Stimulated activated CD8-positive, alpha-beta memory T cell treated with anti-CD3 and anti-CD28 coated beads, Interleukin-12 subunit alpha, Interleukin-12 subunit beta, amount 100 ng/mL, for 24 hours (primary cell): ENCODE measurements at regions not wholly inside any gene's neighbourhood (a gene's known extent, or its start where the extent isn't known, plus 50 kb on each side); places are given as distances from the start of the nearest gene placed in this dataset.

Experiments
- DNase-seq: peaks from one replicate; pipeline ENCODE4 v3.0.0-alpha.2; 2020; ENCODE audit errors: extremely low read depth

DNA sequence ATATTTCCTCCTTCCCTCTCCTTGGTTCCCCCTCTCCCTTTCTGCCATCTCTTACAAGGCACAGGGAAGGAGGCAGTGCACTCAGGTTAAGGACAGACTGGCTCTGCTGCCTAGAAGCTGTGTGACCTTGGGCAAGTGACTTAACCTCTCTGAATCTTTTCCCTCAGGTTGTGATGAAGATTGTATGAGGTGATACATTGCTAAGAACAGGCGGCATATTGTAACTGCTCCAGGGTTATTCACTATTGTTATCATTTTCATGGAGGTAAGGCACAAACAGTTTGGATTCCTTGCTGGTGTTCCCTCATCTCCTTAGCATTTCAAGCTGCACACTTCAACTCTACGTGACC is 126.6 kb upstream of the CXCR4 start:
- no peak for DNase-seq

DNA sequence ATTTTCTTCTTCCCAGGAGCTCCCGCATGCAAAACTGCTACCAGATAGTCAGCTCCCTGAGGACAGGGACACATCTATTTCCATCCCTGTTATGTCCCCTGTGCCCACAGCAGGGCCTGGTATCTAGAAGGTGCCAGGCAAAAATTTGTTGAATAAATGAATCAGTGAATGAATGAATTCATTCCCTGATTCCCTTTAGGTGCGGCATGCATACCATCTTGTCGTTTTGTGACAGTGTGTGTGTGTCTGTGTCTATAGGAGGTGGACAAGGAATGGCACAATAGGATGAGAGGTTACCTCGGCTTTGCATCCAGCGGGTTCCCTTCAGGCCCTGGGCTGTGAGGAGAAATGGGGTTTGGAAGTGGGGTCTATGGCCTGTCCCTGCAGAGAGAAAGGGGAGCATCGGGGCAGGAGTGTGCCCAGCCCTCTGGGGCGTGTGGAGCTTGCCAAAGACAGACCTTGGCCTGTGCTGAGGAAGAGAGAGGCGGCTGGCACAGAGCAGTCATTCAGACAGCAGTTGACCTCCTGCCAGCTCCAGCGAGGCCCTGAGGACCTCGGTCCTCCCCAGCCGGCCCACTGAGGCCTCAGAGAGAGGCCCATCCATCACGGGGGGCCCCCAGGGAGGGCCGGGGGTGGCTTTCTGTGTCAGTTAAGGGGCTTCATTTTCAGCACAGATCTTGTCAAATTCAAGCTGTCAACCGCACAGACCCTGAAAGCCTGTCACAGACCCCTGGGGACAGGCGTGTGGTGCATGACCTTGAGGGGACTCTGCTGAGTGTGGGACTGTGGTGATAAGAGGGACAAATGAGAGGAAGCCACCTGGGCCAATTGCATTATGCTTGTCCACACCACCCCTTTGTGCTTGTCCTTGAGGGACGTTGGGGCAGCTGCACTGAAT is 125.9 kb upstream of the CXCR4 start:
- no peak for DNase-seq

DNA sequence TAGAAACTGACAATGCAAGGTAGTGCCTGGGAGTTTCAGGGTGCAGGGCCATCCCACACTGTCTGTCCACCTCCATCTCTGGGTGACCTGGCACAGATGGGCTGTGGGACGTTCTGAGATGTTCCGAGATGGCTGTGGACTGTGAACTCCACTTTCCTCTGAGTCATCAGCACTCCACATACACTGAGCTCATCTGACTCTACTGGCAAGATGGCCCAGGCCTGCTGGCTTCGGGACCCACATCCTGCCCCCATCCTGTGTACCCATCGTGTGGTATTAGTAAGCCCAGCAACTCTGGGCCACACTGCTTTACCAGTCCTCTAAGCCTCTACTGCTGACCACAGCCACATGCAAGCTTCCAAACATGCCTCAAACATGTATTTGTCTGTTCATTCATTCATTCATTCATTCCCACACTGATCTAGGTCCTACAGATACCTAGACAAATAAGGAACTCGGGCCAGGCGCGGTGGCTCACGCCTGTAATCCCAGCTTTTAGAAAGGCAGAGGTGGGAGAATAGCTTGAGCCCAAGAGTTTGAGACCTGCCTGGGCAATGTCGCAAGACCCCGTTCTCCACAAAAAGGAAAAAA is 124.8 kb upstream of the CXCR4 start:
- DNase-seq = peak; percentile 25

DNA sequence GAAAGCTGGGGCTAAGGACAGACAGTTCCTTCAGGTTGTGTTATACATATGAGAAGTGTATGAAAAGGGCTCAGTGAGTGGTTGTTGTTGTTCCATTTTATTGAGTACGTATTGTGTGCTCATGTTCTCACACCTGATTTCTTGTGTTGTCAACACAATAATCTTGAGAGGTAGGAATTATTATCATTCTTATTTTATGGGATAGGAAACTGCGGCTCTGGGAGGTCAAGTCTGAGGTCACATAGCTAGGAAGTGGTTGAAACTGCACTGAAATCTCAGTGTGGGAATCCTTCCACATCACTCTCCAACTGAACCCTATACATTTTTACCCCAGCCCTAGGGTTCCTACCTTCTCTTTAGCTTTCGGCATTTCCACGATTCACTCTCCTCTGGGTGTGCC is 124.2 kb upstream of the CXCR4 start:
- no peak for DNase-seq

DNA sequence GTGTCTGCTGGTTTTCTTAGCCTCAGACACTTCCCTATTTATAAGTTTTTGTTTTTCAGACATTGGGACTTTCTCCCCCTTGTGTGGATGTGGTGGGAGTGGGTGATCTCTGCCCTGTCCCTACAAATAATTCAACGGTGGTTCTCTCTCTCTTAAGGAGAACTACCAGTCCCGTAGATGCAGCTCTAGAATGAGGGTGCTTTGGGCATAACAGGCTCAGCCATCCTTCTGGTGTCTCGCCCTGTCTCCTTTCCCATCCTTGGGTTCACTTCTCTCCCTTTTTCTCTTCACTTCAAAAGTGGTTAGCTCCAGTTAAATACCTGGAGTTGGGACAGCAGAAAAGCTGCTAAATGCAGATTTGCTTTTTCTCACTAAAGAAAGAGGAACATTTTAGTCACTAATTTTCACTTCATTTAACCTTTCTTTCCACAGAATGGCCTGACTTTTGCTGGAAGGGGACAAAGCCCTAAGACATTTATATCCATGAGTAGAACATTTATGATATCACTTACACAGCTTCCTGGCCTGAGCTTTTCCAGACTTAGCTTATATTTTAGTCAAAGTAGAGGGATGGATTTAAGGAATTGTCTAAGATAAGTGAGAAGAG is 121.2 kb upstream of the CXCR4 start:
- DNase-seq = no peak

DNA sequence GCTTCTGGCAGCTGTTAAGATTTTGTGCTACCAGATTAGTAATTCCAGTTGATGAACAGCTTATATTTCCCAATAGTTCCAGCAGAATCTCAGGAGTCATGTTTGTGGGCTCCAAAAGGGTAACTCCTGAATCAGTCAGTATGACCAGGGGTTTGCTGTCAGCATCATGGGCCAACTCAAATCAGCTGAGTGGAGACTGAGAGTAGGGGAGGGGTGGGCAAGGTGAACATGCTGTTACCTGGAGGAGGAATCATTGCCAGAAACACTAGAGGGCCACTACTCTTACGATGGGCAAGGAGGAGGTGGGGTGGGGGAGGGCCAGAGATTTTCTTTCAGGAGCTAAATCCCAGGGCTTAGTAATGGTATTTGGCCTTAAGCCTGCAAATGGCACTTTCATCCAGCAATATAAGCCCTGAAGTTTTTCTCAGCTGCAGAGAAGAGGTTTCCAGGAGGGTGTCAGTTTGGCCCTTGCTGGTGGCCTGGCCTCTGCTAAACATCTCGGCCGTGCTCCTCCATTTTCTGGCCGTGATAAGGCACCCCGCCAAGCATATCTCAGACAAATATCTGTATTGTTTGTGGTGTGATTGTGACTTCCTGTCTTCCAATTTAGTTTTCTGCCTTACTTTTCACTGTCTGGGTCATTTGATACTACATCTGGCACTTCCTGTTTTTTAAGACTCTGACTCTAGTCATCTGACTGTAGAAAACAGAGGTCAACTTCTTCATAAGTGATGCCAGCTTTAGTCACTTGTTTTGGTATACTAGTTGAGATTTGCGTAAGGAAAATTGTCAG is 120.5 kb upstream of the CXCR4 start:
- no peak for DNase-seq

DNA sequence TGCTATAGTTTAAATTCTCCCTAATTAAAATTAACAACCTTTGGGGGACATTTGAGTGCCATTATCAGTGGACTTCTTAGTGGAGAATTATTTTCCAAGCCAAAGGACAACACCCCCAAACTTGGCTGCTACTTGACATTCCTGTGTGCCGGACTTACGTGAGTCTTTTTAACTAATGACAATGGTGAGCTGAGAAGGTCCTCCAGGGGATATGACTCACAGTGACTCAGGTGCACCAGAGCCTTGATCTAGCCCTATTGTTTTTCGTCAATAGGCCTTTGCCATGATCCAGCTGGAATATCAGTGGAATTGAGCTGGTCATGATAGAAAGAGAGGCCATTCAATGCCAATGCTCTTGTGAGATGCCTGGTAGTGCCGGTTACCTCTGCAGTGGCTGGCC is 118.1 kb upstream of the CXCR4 start:
- DNase-seq = no peak

DNA sequence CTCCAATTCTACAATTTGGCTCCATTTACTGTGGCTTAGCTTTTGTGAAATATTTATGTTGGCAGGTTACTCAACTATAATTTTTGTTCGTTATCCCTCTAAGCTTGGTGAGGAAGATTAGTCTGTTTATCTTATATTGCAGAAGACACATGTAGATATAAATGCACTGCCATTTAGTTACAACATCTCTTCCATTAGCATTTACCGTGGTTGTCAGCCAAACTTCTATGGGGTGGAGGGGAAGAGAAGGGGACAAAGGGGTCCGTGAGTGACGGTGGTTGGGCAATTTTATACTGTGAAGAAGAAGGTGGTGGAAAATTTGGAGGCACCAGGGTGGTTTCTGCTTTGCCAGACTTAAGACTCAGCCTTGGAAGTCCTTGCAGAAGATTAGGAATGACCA is 117.6 kb upstream of the CXCR4 start:
- no peak for DNase-seq

DNA sequence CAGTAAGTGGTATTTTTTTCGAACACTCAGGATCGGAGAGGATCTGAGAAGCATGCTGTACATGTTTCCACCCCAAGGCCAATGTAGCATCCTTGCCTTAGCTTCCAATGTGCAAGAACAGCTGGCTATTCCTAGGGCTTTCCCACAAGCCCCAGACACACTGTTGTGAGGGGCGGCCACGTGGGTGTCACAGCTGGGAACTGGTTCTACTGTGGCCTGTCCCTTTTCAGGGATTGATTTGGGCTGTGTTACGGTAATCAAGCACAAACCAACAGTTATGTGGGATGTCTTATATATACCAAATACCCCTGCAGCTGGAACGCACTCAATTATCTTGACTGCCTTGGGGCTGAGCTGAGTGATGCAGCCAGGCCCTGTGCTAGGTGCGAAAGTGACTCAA is 116.3 kb upstream of the CXCR4 start:
- no peak for DNase-seq

DNA sequence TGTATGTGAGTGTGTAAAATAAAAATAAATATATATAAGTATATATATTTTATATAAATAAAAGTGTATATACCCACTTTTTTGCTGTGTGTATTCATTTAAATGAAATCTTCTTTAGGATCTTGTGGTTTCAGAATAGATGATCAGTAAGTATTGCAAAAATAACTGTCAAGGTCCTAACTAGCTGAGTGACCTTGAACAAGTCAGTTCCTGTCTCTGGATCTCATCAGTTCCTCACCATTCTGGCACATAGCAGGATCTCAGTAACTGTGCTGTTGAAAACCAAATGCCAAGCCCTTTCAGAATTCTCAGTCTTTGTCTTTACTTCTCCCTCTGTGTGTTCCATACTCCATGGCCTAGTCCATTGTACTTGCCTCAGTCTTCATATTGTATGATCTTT is 115.3 kb upstream of the CXCR4 start:
- no peak for DNase-seq

DNA sequence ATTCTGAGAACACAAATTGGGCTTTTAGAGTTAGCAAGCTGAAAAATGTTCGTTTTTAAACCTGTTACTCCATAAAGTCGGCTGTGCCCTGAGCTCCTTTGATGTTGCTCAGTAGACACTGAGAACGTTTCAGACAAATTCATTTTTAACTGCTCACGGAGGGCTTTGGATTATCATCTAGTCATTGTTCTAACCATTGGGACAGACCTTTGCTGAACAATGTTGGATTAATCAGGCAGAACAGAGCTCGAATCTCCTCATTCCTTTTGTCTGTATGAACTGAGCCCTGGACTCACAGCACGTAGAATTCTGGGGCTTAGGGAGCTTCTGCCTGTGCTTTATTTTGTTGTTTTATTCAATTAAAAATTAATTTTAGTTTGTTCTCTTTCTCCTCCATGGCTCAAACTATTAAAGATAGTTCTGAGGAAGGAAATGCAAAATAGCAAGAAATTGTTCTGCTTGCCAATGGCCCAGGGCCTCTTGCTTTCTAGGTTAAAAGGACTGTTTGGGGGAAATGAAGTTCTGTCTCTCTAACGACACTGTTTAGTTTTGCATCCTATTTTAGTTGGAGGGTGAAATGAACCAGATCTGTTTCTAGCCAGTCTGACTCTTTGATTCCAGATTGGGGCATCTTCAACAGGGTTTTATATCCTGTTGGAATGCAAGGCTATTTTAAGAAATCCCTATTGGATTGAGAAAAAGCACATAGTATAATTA is 114.7 kb upstream of the CXCR4 start:
- no peak for DNase-seq

DNA sequence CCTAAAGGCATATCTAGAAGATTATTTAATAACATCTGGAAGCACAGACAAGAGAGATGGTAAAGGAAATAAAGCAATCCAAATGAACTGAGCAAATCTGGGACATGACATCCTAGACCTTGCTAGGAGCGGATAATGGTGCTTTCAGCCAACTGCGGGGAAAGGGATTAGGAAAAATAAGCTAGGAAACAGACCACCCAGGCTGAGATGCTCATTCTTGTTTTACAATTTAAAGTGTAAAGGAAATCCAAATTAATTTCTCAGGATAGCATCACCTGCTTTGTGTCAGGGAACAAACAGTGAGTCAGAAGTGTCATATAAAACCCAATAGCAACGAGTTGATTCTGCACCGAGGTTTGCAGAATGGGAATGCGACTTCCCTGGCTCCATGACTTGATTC is 112.5 kb upstream of the CXCR4 start:
- DNase-seq = no peak

DNA sequence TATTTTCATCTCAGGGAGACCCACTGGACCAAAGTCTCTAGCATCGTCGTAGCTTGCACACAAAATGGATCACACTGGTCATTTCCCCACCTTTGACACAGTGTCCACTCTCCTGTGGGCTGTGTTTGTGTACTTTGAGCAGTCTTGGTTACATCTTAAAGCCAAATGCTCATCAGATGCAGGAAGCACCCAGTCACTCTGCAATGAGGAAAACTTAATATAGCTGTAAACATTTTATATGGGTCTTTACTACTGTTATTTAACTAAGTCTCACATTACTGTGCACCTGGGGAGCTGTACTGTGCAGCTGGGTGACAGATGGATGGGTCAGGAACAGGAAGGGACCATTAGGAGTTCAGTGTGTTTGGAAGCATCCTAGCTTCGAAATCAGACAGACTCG is 109.0 kb upstream of the CXCR4 start:
- no peak for DNase-seq

DNA sequence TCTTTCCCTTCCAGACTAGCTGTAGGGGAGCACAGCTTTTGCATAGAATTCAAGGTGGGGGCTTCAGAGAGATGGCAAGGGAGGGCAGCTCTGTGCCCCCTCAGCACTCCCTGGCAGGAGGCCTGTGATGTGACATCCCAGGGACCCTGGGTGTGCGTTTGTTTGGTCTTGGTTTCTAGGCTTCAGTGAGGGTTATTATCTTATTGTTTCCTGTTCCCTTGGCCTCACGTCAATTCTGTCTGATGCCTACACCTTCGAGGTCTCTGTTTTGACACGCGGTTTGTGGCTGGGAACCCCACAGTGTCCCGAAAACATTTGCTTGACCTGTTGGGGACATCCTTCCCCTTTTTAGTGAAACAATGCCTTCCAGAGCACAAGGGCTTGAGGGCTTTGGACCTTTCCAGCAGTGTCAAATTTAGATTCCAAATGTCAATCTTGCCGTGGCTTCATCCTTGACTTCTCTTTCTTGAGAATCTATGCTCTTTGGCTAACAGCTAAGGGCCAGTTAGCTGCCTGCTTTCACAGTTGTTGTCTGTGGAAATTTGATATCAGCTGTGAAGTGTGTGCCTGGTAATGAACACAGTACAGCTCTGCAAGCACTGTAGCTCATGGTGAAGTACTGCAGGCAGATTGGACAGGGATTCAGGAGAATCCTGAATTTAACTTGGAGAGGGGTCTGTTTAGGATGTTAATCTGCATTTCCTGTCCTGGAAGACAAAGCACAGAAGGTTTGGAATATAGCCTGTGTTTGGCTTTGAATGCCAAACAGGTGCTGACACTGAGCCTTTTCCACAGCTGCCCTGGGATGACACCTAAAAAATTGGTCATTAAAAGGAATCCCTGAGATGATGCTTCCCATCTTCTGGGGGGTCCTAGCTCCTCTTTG is 108.2 kb upstream of the CXCR4 start:
- no peak for DNase-seq

DNA sequence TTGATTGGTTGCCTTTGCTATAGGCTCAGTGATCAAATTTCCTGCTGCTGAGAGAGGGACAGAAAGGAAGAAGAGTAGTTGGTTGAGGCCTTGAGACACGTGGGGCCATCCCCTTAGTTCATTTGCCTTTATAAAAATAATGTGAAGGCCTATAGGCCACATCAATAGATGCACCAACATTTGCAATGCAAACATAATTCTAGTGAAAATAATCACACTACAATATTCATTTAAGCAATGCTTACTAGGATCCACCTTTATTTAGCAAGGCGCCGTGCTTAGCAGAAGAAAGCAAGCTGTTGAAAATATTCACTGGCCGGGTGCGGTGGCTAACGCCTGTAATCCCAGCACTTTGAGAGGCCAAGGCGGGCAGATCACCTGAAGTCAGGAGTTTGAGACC is 105.3 kb upstream of the CXCR4 start:
- DNase-seq = no peak

DNA sequence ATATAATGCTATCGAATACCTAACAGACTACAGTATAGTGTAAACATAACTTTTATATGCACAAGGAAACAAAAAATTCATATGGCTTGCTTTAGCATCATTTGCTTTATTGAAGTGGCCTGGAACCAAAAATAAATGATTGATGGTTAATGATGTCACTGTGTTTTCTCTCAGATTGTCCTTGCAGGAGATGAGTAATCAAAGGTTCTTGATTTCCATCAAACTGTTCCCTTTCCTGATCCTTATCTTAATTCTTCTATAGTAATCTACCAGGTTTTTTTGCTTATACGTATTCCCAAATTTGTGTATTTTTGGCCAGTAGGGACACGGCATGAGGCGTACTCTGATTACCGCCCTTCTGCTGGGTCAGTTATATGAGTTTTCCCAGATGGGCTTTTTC is 104.9 kb upstream of the CXCR4 start:
- no peak for DNase-seq

DNA sequence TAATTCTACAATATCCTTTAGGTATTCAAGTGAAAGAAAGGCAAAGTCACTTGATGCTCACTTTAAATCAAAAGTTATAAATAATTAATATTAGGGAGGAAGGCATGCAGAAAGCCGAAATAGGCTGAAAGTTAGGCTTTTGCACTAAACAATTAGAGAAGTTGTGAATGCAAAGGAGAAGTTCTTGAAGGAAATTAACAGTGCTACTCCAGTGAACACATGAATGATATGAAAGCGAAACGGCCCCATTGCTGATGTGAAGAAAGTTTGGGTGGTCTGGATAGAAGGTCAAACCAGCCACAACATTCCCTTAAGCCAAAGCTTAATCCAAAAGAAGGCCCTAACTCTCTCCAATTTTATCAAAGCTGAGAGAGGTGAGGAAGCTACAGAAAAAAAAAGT is 103.1 kb upstream of the CXCR4 start:
- DNase-seq = no peak

DNA sequence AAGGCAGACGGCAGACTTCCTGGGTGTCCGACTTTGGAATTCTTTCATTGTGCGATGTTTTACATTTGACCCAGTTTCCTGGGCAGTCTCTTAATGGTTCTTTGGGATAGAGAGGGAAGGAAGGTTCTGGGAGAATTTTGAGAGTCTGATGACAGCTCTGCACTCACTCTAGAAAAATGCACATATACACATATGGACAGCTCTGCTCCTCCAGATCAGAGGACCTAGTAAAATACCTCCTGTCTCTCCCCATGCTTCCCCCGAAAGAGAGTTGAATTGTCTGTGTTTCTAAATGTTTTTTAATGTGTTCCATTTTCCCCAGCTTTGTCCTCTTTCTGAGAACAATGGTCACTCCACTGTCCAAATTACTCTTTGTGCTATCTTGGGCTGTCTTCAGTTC is 102.0 kb upstream of the CXCR4 start:
- no peak for DNase-seq

DNA sequence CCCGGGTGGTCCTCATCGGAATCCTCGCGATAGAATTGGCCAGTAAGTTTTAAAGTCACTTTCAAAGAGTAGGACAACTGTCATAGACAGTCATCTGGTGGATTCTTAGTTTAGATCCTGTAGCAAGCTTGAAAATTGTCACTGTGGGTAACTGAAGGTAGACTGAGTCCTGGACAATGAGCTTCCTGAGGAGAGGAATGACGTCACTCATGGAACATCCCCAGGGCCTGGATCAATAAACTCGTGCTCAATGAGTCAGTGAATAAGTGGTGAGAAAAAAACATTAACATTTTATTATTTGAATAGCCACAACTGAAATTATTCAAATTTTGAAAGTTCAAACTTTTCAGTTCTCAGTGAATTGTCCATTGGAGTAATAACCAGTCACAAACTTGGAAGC is 101.4 kb upstream of the CXCR4 start:
- DNase-seq = no peak

DNA sequence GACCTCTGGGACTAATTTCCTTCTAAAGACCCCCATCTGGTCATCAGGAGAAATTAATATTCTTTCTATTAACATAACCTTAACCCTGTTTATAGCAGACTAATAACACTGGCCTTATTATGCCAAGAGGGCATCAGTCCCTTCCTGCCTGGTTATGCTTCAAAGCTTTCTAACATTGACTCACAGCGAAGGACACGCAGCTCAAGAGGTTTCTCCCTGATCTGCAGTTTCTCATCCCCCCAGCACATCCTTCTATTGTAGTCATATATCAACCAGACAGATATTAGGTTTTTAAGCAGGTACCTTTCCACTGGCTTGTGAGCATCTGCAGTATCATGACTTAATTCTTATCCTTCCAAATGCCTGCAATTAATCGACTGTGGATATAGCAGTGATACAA is 100.0 kb upstream of the CXCR4 start:
- DNase-seq = no peak

DNA sequence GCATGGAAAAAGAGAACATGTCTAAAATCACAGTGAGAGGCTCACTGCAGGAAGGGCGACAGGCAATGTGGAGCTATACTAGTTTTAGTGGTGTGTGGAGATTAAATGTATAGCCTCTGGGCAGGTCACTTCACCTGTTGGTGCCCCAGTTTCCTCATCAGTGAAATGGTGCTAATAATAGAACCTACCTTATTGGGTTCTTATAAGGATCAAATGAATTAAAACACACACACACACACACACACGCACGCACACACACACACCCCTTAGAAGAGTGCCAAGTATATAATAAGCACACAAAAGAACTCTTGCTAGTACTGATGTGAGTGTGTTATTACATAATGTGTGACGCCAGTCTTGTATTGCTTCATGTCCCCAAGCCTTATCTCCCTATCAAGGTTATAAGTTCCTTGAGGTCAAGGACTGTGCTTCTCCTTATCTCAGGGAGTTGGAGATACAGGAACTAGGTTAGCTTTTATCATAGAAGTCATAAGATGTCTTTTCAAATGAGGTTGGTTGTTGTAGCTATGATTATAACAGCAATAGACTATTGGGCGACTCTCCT is 98.0 kb upstream of the CXCR4 start:
- no peak for DNase-seq
